GM21381 (cell line): ENCODE measurements at regions not wholly inside any gene's neighbourhood (a gene's known extent, or its start where the extent isn't known, plus 50 kb on each side); places are given as distances from the start of the nearest gene placed in this dataset.

ENCODE experiments used
- ATAC-seq: cut with Tn5 transposase; IDR thresholded peaks from one replicate; pipeline ENCODE4 v1.9.1; 2021; ENCODE audit warnings: mild to moderate bottlenecking, moderate library complexity; ENCODE audit not compliant: unreplicated experiment

- ATAC-seq, result no peak
Measured at GRCh38 chr10:4102802-4103344, 317.9 kb upstream of the KLF6 start.

GRCh38 chr10:4101918-4102654 lies 317.1 kb upstream of the KLF6 start:
- ATAC-seq, result no peak

GRCh38 chr10:4100380-4100779 lies 315.4 kb upstream of the KLF6 start:
- no peak for ATAC-seq

- no peak for ATAC-seq
Measured at GRCh38 chr10:4099202-4099601, 314.2 kb upstream of the KLF6 start.

- ATAC-seq, result no peak
Measured at GRCh38 chr10:4095166-4095917, 310.3 kb upstream of the KLF6 start.

GRCh38 chr10:4094751-4095150 lies 309.7 kb upstream of the KLF6 start:
- ATAC-seq, result no peak

GRCh38 chr10:4093438-4093837 lies 308.4 kb upstream of the KLF6 start:
- no peak for ATAC-seq

GRCh38 chr10:4088354-4089066 lies 303.5 kb upstream of the KLF6 start:
- no peak for ATAC-seq

GRCh38 chr10:4086131-4086898 lies 301.3 kb upstream of the KLF6 start:
- ATAC-seq, result no peak

GRCh38 chr10:4083509-4084003 lies 298.5 kb upstream of the KLF6 start:
- ATAC-seq, result no peak

GRCh38 chr10:4082861-4083260 lies 297.9 kb upstream of the KLF6 start:
- ATAC-seq, result no peak

GRCh38 chr10:4081685-4082111 lies 296.7 kb upstream of the KLF6 start:
- ATAC-seq, result no peak

GRCh38 chr10:4080225-4080805 lies 295.3 kb upstream of the KLF6 start:
- ATAC-seq, result no peak

GRCh38 chr10:4079803-4080202 lies 294.8 kb upstream of the KLF6 start:
- ATAC-seq, result no peak

GRCh38 chr10:4077804-4078203 lies 292.8 kb upstream of the KLF6 start:
- no peak for ATAC-seq

GRCh38 chr10:4076983-4077382 lies 292.0 kb upstream of the KLF6 start:
- no peak for ATAC-seq

GRCh38 chr10:4075443-4075842 lies 290.4 kb upstream of the KLF6 start:
- no peak for ATAC-seq

- ATAC-seq, result no peak
Measured at GRCh38 chr10:4074545-4075407, 289.8 kb upstream of the KLF6 start.

- ATAC-seq, result no peak
Measured at GRCh38 chr10:4073912-4074311, 288.9 kb upstream of the KLF6 start.
